Kidney (tissue), 13 donors: ENCODE measurements at regions not wholly inside any gene's neighbourhood (a gene's known extent, or its start where the extent isn't known, plus 50 kb on each side); places are given as distances from the start of the nearest gene placed in this dataset.
"Not testable (repeated sequence)": the region's sequence is repeated elsewhere in the genome, so short reads cannot be mapped to it uniquely, and the experiment has no call there.

Source experiments
- DNase-seq, 5 donors: peaks; one replicate each; pipeline ENCODE4 v3.0.0-alpha.2; 2013 to 2020
- FAIRE-seq: peaks from 2 replicates; lab custom pipeline; 2012; peaks lifted over from hg19 to GRCh38; lab: Jason Lieb, UNC
- H3K27ac ChIP-seq, 2 donors: one replicate each; pipeline ENCODE4 v1.7.0; 2013; ENCODE audit warnings: low read depth in 2 of 2, low read length in 2 of 2, inconsistent platforms in 1 of 2
- H3K27me3 ChIP-seq: one replicate; pipeline ENCODE4 v1.7.1; 2013; ENCODE audit warnings: low read length, inconsistent platforms; ENCODE audit not compliant: control insufficient read depth, insufficient read depth
- H3K36me3 ChIP-seq, 3 donors: one replicate each; pipeline versions ENCODE4 v1.7.0 to v1.7.1; 2013; ENCODE audit warnings: low read length in 3 of 3, control low read depth in 1 of 3, inconsistent platforms in 1 of 3; ENCODE audit not compliant: insufficient read depth in 3 of 3, control insufficient read depth in 2 of 3
- H3K4me1 ChIP-seq, 3 donors: one replicate each; pipeline versions ENCODE4 v1.7.0 to v1.7.1; 2013; ENCODE audit warnings: low read length in 3 of 3, inconsistent platforms in 1 of 3, low read depth in 1 of 3; ENCODE audit not compliant: control insufficient read depth in 2 of 3, insufficient read depth in 2 of 3
- H3K4me3 ChIP-seq, 3 donors: one replicate each; pipeline versions ENCODE4 v1.7.0 to v1.8.1; 2013; ENCODE audit warnings: low read length in 3 of 3, control low read depth in 1 of 3, inconsistent platforms in 1 of 3
- H3K9ac ChIP-seq, 3 donors: one replicate each; pipeline versions ENCODE4 v1.7.0 to v1.7.1; 2013; ENCODE audit warnings: low read length in 3 of 3, control low read depth in 1 of 3, inconsistent platforms in 1 of 3
- H3K9me3 ChIP-seq, 3 donors: one replicate each; pipeline versions ENCODE4 v1.7.0 to v1.7.1; 2013; ENCODE audit warnings: low read length in 3 of 3, control low read depth in 1 of 3, inconsistent platforms in 1 of 3; ENCODE audit not compliant: control insufficient read depth in 2 of 3, insufficient read depth in 1 of 3
- CTCF ChIP-seq: IDR thresholded peaks from 3 replicates; pipeline ENCODE4 v1.5.1; 2012; ENCODE audit warnings: mild to moderate bottlenecking, moderate library complexity, borderline replicate concordance; ENCODE audit not compliant: insufficient read depth; ENCODE audit errors: extremely low read depth
- intact Hi-C: fragments of 100-400 bp; cut with DNase I; formaldehyde crosslinking; loops from one replicate; pipeline ENCODE4 v1.11.1; 2022
- donor health status: control.
- donor health status: control.
- donor health status: control.
- donor health status: control.
- donor health status: control.
- donor health status: DM: yes; HTN: yes; CAD: no.
- donor health status: Normal renal cell carcinoma (clear cell type).

GRCh38 chr5:54390015-54390414, 65.5 kb upstream of the HSPB3 start:
- H3K4me1 ChIP-seq, result no peaks in the 10 kb centered on the region
- intact Hi-C loops, result no loop called here
- no peaks in the 10 kb centered on the region for H3K36me3 ChIP-seq
- H3K27me3 ChIP-seq, result no peaks in the 10 kb centered on the region
- DNase-seq, result peak in 4 of 5 donors; percentile 37 to 76 (median 54)
- no peak overlapping the region for H3K9ac ChIP-seq
- no peak overlapping the region for H3K27ac ChIP-seq
- no peak overlapping the region for H3K4me3 ChIP-seq
- no peak for TF ChIP-seq CTCF
- no peaks in the 10 kb centered on the region for H3K9me3 ChIP-seq
- peak; percentile 68 for FAIRE-seq

GRCh38 chr5:54389399-54389798, 66.1 kb upstream of the HSPB3 start:
- DNase-seq, intact Hi-C loops: not testable (repeated sequence)

GRCh38 chr5:54388811-54389210, 66.7 kb upstream of the HSPB3 start:
- Histone ChIP-seq H3K9ac (no peak overlapping the region), H3K4me1 (no peaks in the 10 kb centered on the region), H3K36me3 (no peaks in the 10 kb centered on the region), H3K27me3 (no peaks in the 10 kb centered on the region), H3K4me3 (no peak overlapping the region), H3K9me3 (no peaks in the 10 kb centered on the region), H3K27ac (no peak overlapping the region)
- no peak for DNase-seq
- no peak for TF ChIP-seq CTCF
- FAIRE-seq, result no peak
- intact Hi-C loops, result no loop called here

More at GRCh38 chr5:54389399-54389798, 66.1 kb upstream of the HSPB3 start:
- H3K9me3 ChIP-seq, H3K4me1 ChIP-seq, H3K36me3 ChIP-seq, H3K4me3 ChIP-seq, H3K9ac ChIP-seq, H3K27ac ChIP-seq, FAIRE-seq, H3K27me3 ChIP-seq: not testable (repeated sequence)

- H3K27me3 ChIP-seq, result no peaks in the 10 kb centered on the region
- intact Hi-C loops, result no loop called here
- no peak overlapping the region for H3K9ac ChIP-seq
- DNase-seq (no peak), FAIRE-seq (no peak)
- H3K9me3 ChIP-seq, result no peaks in the 10 kb centered on the region
- peaks cover 0 to 2% (median 2%) of the 10 kb centered on the region in 3 donors for H3K4me1 ChIP-seq
- no peaks in the 10 kb centered on the region for H3K36me3 ChIP-seq
- no peak overlapping the region for H3K4me3 ChIP-seq
- no peak for TF ChIP-seq CTCF
- no peak overlapping the region for H3K27ac ChIP-seq
Observed at GRCh38 chr5:54388409-54388808, 67.1 kb upstream of the HSPB3 start.
